ENCODE measurements at regions not wholly inside any gene's neighbourhood (a gene's known extent, or its start where the extent isn't known, plus 50 kb on each side); places are given as distances from the start of the nearest gene placed in this dataset.
A peak's percentile ranks its signal among the peaks of the same experiment; 100 is the strongest.
"Not testable (repeated sequence)": the region's sequence is repeated elsewhere in the genome, so short reads cannot be mapped to it uniquely, and the experiment has no call there.

DNA sequence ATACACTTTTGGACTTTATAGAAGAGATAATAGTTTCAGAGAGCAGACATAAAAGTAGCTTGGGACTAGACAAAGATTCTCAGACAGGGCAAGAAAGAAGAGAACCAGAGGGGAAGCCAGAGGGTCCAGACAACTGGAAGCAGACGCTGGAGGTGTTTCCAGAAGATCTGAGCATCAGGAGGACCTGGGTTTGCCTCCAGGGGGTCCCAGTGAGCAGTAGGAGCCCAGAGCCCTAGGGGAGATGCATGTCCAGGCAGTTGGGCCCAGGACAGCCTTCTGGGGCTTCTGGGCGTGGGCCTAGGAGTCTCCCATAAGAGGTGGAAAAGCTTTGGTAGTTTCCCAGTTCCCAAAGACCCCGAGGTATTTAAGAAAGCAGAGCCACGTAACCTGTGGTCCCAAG is 251.2 kb upstream of the ID2 start:
- DNase-seq, result no peak

DNA sequence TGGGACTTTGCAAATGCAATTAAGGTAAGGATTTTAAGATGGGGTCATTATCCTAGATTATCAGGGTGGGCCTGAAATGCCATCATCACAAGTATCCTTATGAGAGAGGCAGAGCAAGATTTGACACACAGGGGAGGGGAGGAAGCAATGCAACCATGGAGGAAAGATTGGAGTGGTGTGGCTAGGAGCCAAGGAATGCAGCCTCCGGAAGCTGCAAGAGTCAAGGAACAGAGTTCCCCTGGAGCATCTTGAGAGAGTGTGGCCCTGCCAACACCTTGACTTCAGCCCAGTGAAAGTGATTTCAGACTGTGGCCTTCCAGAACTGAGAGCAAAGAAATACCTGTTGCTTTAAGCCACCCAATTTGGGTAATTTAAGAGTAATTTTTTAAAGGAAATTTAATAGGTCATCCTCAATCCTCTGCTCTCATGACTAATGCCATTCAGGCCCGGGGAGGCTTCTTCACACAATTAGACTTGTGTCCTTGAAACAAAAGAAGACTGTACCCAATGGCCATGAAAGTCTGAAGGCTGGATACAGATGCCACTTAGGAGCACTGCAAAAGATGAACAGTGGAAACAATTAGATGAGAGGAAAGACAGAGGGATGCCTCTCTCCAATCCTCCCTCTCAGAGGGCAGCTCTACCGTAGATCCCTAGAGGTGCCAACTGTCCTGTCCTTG is 250.3 kb upstream of the ID2 start:
- DNase-seq, result no peak

- peak; percentile 48 for DNase-seq
Observed at GRCh38 chr2:8432706-8433336, 249.0 kb upstream of the ID2 start.

GRCh38 chr2:8433390-8433789 is 248.5 kb upstream of the ID2 start:
- DNase-seq, result no peak

GRCh38 chr2:8435608-8436007 is 246.2 kb upstream of the ID2 start:
- no peak for DNase-seq

- no peak for DNase-seq
Observed at GRCh38 chr2:8436585-8436984, 245.3 kb upstream of the ID2 start.

DNA sequence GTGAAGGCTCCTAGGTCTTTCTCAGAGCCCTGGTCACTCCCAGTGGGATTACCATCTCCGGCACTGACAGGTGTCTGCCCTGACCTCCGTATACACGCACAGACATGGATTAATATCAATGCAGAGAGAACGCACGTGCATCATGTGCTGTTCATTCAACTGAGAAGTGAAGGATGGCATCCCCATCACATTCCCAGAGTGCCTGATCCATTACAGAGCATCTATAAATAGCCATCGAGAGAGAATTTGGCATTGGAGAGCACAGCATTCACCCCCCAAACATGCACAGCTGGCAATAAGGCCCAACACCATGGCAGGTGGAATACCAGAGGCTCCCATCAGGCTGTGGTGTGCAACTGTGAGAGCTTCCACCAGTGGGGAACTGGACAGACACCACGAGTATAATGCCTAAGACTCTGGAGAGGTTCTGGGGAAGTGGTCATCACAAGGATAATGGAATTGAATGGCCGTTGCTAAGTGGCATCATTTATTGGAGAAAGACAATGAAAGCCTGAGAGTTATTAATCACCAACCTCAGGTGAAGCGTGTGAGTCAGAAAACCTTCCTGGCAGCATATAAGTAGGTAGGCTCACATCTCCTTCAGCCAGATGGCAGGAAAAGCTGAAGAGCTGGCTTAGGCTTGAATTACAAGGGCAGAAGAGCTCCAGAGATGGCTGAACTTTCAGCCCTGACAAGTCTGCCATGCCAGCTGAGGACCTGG is 244.5 kb upstream of the ID2 start:
- no peak for DNase-seq

DNA sequence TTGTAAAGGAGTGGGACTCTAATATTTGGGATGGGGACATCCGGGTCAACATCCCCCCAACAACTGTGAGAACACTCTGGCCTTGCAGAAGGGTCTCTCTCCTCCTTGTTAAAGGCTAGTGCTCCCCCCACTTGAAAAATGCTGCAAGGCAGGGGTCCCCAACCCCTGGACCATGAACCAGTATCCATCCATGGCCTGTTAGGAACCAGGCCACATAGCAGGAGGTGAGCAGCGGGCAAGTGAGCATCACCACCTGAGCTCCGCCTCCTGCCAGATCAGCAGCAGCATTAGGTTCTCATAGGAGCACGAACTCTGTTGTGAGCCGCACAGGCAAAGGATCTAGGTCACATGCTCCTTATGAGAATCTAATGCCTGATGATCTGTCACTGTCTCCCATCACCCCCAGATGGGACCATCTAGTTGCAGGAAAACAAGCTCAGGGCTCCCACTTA is 243.9 kb upstream of the ID2 start:
- DNase-seq, result no peak

DNA sequence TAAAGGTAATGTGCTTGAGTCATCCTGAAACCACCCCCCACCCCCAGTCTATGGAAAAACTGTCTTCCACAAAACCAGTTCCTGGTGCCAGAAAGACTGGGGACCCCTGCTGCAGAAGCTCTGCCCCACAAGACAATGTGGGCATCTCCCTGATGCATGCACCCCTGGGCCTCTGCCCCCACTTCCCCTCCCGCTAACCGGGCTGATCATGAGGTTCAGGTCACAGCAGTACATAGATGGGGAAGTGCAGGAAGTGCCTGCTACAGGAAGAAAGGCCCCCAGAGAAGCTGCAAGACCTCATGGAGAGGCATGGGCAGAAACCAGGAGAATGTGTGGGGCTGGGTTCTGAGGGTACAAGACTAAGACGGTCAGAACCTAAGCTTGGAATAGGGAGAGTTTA is 243.4 kb upstream of the ID2 start:
- DNase-seq, result peak; percentile 36

DNA sequence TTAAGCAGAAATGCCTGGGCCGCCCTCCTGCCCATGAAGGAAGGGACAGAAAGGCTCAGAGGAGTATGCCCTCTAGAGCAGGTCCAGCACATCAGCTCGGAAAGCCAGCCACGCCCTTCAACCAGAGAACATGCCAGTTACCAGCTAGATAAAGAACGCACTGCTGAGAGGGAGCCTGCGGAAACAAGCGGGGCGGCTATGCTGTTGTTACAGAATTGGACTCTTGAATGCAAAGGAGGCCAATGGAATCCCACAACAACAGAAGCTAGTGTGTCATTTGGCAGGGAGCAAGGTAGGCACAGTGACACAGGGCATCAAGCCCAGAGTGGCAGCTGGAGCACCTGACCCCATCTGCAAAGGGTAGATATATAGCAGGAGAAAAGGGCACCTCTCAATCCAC is 242.9 kb upstream of the ID2 start:
- DNase-seq, result no peak

- no peak for DNase-seq
Observed at GRCh38 chr2:8440029-8440778, 241.7 kb upstream of the ID2 start.

GRCh38 chr2:8441371-8441770 is 240.5 kb upstream of the ID2 start:
- DNase-seq, result no peak

DNA sequence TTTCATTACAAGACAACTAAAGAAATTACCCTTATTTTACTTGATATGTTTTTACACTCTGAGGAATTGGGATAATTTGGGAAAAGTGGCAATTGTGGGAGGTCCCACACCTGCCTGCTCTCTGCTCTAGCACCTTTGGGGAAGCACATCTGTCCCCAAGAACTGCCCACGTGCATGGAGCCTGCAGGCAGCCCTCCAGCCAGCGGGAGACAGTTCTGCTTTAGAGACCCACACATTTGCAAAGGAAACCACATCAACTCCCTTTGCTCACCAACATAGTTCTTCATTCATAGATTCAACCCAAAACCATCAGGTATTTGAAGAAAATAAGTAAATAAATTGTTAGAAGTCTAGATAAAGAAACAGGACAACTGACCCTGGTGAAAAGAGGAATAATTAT is 239.9 kb upstream of the ID2 start:
- no peak for DNase-seq

GRCh38 chr2:8442833-8443486 is 238.9 kb upstream of the ID2 start:
- DNase-seq, result no peak

- DNase-seq, result no peak
Observed at GRCh38 chr2:8445580-8445979, 236.3 kb upstream of the ID2 start.

- not testable (repeated sequence) for DNase-seq
Observed at GRCh38 chr2:8446751-8447150, 235.1 kb upstream of the ID2 start.

- no peak for DNase-seq
Observed at GRCh38 chr2:8447610-8448221, 234.1 kb upstream of the ID2 start.

- no peak for DNase-seq
Observed at GRCh38 chr2:8448824-8449556, 232.9 kb upstream of the ID2 start.

DNA sequence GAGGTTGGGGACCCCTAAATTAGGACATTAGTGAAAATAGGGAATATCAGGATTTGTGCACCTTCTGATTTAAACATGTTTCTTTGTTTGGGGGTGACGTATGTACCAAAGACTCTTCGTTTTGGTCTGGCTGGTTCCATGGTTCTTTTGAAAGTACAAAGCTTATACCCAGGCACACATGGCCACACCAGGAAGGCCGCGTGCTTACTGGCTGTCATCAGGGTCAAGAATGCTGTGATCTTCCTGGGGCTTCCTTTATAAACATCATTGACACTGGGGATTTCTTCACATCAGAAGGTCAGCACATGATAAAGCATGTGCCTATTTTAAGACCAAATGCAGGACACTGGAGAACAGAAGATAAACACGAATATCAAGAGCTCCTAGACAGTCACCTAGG is 230.6 kb upstream of the ID2 start:
- DNase-seq, result no peak

DNA sequence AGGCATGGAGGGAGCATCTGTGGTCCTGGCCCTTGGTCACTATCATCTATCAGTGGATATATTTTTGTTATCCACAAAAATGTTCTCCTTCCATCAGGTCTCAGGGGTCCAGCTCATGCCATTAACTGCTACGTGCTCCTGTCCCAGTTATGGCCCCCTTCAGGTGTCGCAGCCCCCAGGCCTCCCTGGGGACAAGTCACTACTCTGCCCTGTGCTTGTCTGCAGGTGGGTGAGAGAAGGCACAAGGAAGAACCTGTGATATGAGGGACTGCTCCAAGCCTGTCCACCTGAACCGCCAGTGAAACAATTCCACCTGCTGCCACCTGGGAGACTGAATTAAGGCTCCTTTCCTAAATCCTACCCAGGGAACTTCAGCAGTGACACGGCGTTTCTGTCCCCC is 229.6 kb upstream of the ID2 start:
- DNase-seq, result no peak

- DNase-seq, result peak; percentile 30
Observed at GRCh38 chr2:8452979-8453903, 228.6 kb upstream of the ID2 start.

Measured in suppressor macrophage treated with lipopolysaccharide for 4 hours (primary cell).